SK-N-SH treated with all-trans-retinoic acid at 6 μM for 48 hours (cell line): ENCODE measurements at regions not wholly inside any gene's neighbourhood (a gene's known extent, or its start where the extent isn't known, plus 50 kb on each side); places are given as distances from the start of the nearest gene placed in this dataset.

Experiments
- ARNTL ChIP-seq: fragments of 450-650 bp; formaldehyde crosslinking; IDR thresholded peaks from 2 replicates; pipeline ENCODE4 v1.5.0; 2020; ENCODE audit warnings: low read depth, mild to moderate bottlenecking, moderate library complexity, borderline replicate concordance
- TCF4 ChIP-seq: fragments of 250-450 bp; sonication (Bioruptor Pico); IDR thresholded peaks from 2 replicates; pipeline ENCODE4 v1.8.0; 2021; ENCODE audit warnings: mild to moderate bottlenecking, moderate library complexity, borderline replicate concordance
- ZFP30 ChIP-seq: fragments of 450-650 bp; formaldehyde crosslinking; IDR thresholded peaks from 2 replicates; pipeline ENCODE4 v1.5.0; 2022; ENCODE audit warnings: mild to moderate bottlenecking, moderate library complexity
- ZNF565 ChIP-seq: fragments of 450-650 bp; formaldehyde crosslinking; conservative IDR thresholded peaks from 2 replicates; pipeline ENCODE4 v1.5.0; 2020; ENCODE audit warnings: low read depth, mild to moderate bottlenecking, moderate library complexity
- ZNF70 ChIP-seq: fragments of 450-650 bp; formaldehyde crosslinking; IDR thresholded peaks from 2 replicates; pipeline ENCODE4 v1.5.0; 2020; ENCODE audit warnings: mild to moderate bottlenecking, moderate library complexity
- TF ChIP-seq, protein P1 (sequence below): fragments of 250-450 bp; sonication (Bioruptor Pico); IDR thresholded peaks from 2 replicates; pipeline ENCODE4 v1.5.1; 2020; ENCODE audit warnings: low read depth, mild to moderate bottlenecking, moderate library complexity

DNA sequence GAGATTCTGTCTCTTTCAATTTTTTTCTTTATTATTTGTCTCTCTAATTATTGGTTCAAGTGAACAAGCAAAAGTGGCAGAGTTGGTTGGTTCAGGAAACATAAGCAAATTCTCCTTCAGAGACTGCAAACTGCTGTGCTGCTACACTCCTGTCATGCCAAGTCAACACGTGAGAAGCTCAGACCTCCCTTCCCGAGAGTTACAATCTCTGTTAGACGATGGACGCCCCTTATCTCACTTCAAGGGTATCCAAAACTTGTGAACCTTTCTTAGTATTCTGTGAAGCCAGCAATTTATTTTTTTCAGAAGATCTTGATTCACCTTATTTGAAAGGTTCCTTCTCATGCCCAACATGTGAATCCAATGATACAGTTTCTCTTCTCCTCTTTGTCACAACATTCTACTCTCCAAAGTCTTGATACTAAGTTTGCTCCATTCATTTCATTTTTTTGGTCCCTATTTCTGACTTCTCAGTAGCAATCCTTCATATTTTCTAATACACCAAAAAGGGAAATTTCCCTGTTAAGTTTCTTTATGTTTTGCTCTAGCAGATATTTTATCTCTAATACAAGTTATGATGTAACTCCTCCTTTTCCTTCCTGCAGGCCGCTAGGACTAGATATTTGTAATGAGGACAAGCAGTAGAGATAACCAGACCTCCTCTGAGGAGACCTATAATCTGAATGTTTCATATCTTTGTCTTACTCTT, 448.8 kb upstream of the CITED2 start:
- TF ChIP-seq ZNF565 (no peak), ZFP30 (no peak), ZNF70 (CRISPR knock-in tag) (no peak), ARNTL (no peak), TCF4 (no peak)
- TF ChIP-seq, protein P1, sequence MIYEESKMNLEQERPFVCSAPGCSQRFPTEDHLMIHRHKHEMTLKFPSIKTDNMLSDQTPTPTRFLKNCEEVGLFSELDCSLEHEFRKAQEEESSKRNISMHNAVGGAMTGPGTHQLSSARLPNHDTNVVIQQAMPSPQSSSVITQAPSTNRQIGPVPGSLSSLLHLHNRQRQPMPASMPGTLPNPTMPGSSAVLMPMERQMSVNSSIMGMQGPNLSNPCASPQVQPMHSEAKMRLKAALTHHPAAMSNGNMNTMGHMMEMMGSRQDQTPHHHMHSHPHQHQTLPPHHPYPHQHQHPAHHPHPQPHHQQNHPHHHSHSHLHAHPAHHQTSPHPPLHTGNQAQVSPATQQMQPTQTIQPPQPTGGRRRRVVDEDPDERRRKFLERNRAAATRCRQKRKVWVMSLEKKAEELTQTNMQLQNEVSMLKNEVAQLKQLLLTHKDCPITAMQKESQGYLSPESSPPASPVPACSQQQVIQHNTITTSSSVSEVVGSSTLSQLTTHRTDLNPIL (CRISPR knock-in tag), result no peak
